ENCODE measurements at regions not wholly inside any gene's neighbourhood (a gene's known extent, or its start where the extent isn't known, plus 50 kb on each side); places are given as distances from the start of the nearest gene placed in this dataset.
A peak's percentile ranks its signal among the peaks of the same experiment; 100 is the strongest.
"Not testable (repeated sequence)": the region's sequence is repeated elsewhere in the genome, so short reads cannot be mapped to it uniquely, and the experiment has no call there.

- DNase-seq (ENCODE audit: low spot score) (no peak), ATAC-seq (no peak), FAIRE-seq (no peak)
- no peaks in the 10 kb centered on the region for H3K27me3 ChIP-seq (ENCODE audit: control insufficient read depth in 1 of 2, insufficient read depth in 2 of 2, low read length in 2 of 2)
- BruUV-seq (replicated peaks): no TSS peak
- intact Hi-C loops (cut with micrococcal nuclease; ENCODE audit: unreplicated experiment) (no loop called here), in situ Hi-C loops (cut with HindIII; ENCODE audit: extremely low pct_ligation_motif_present, low pct_unique_long_range_greater_than_20kb) (no loop called here)
- no peak overlapping the region for H3K4me2 ChIP-seq (ENCODE audit: low read depth, low read length)
- H3K4me3 ChIP-seq (replicated peaks in 1 of 3; ENCODE audit: insufficient read depth in 1 of 3, low read depth in 2 of 3, low read length in 3 of 3): no peak overlapping the region
- H3K79me2 ChIP-seq (ENCODE audit: insufficient read depth, low read length): no peaks in the 10 kb centered on the region
- H3K9ac ChIP-seq (ENCODE audit: insufficient read depth, low read depth, low read length): no peak overlapping the region
- peaks cover 40% of the 10 kb centered on the region for H3K9me3 ChIP-seq (ENCODE audit: low read length)
- CTCF ChIA-PET (ENCODE audit: low intra/inter-chr PET ratio, low total read pairs): no interaction called here
- no peaks in the 10 kb centered on the region for H3K36me3 ChIP-seq (replicated peaks in 1 of 2; ENCODE audit: control insufficient read depth in 1 of 2, insufficient read depth in 2 of 2, low read length in 2 of 2)
- H3K27ac ChIP-seq (ENCODE audit: extremely low read length, insufficient read depth, low read length): no peak overlapping the region
- POLR2A ChIA-PET: no interaction called here
- no peak overlapping the region for H2AFZ ChIP-seq (ENCODE audit: low read length)
- 4% methylated on average over 15 of the region's 15 CpGs for WGBS (ENCODE audit: low lambda C conversion rate)
- no peaks in the 10 kb centered on the region for H4K20me1 ChIP-seq (ENCODE audit: insufficient read depth, low read length)
- TF ChIP-seq ATF7 (IDR thresholded peaks at IDR 0.05): peak; percentile 99
- TF ChIP-seq ATF7 (CRISPR knock-in tag; IDR thresholded peaks at IDR 0.05): no peak
- no peak for TF ChIP-seq ZBTB43 (CRISPR knock-in tag; conservative IDR thresholded peaks at IDR 0.05)
- no peak for TF ChIP-seq ZNF770 (CRISPR knock-in tag; IDR thresholded peaks at IDR 0.05)
- TF ChIP-seq CREB1 (IDR thresholded peaks at IDR 0.05): peak; percentile 92
- TF ChIP-seq CREB1 (CRISPR knock-in tag; IDR thresholded peaks at IDR 0.05): no peak
- H3K4me1 ChIP-seq (ENCODE audit: insufficient read depth, low read length): no peaks in the 10 kb centered on the region
Observed at GRCh38 chr16:46466239-46466638, 154.9 kb downstream of the SHCBP1 start.

GRCh38 chr16:46454801-46455200, 166.4 kb downstream of the SHCBP1 start:
- DNase-seq (ENCODE audit: low spot score); BruUV-seq (replicated peaks); H2AFZ ChIP-seq (ENCODE audit: low read length); H3K79me2 ChIP-seq (ENCODE audit: insufficient read depth, low read length); H3K9ac ChIP-seq (ENCODE audit: insufficient read depth, low read depth, low read length); H3K4me2 ChIP-seq (ENCODE audit: low read depth, low read length); CTCF ChIA-PET (ENCODE audit: low intra/inter-chr PET ratio, low total read pairs); H3K4me1 ChIP-seq (ENCODE audit: insufficient read depth, low read length); H3K4me3 ChIP-seq (replicated peaks in 1 of 3; ENCODE audit: insufficient read depth in 1 of 3, low read depth in 2 of 3, low read length in 3 of 3); H3K36me3 ChIP-seq (replicated peaks in 1 of 2; ENCODE audit: control insufficient read depth in 1 of 2, insufficient read depth in 2 of 2, low read length in 2 of 2); H3K9me3 ChIP-seq (ENCODE audit: low read length); H3K27me3 ChIP-seq (ENCODE audit: control insufficient read depth in 1 of 2, insufficient read depth in 2 of 2, low read length in 2 of 2); H4K20me1 ChIP-seq (ENCODE audit: insufficient read depth, low read length); in situ Hi-C loops (cut with HindIII; ENCODE audit: extremely low pct_ligation_motif_present, low pct_unique_long_range_greater_than_20kb); POLR2A ChIA-PET; intact Hi-C loops (cut with micrococcal nuclease; ENCODE audit: unreplicated experiment); H3K27ac ChIP-seq (ENCODE audit: extremely low read length, insufficient read depth, low read length); FAIRE-seq; ATAC-seq; TF ChIP-seq FOXA1 (IDR thresholded peaks at IDR 0.05): not testable (repeated sequence)
- WGBS (ENCODE audit: low lambda C conversion rate): 54% methylated on average over 6 of the region's 10 CpGs
- 0 out of 2 replicates have a peak, but pooled peaks have one; percentile 30 for TF ChIP-seq ZNF205 (CRISPR knock-in tag; IDR thresholded peaks at IDR 0.05)
- TF ChIP-seq FOXA1 (CRISPR knock-in tag; IDR thresholded peaks at IDR 0.05): peak; percentile 58
- peak; percentile 19; the same call in 1 of the 2 replicates for TF ChIP-seq ZNF281 (CRISPR knock-in tag; IDR thresholded peaks at IDR 0.05; ENCODE audit: borderline replicate concordance)
